Neutrophil (primary cell): ENCODE measurements at regions not wholly inside any gene's neighbourhood (a gene's known extent, or its start where the extent isn't known, plus 50 kb on each side); places are given as distances from the start of the nearest gene placed in this dataset.

Experiments
- H3K27ac ChIP-seq: fragments of 200-600 bp; sonication (generic); 2 replicates; pipeline ENCODE4 v1.5.1; 2016; ENCODE audit warnings: mild to moderate bottlenecking, moderate library complexity
- H3K27me3 ChIP-seq: fragments of 200-600 bp; sonication (generic); 2 replicates; pipeline ENCODE4 v1.6.0; 2016; ENCODE audit warnings: mild to moderate bottlenecking
- H3K36me3 ChIP-seq: fragments of 200-600 bp; sonication (generic); 2 replicates; pipeline ENCODE4 v1.5.1; 2017
- H3K4me1 ChIP-seq, 2 experiments: fragments of 200-600 bp in 1 of 2; sonication (generic) in 1 of 2; 1 replicate in 1 of 2; 2 replicates in 1 of 2; pipeline versions ENCODE4 v1.5.1 to v1.6.1; 2013 to 2016; ENCODE audit warnings: low read depth in 1 of 2, low read length in 1 of 2, mild to moderate bottlenecking in 1 of 2, moderate library complexity in 1 of 2; ENCODE audit not compliant: control insufficient read depth in 1 of 2, insufficient read depth in 1 of 2
- H3K4me3 ChIP-seq, 2 experiments: fragments of 200-600 bp in 1 of 2; sonication (generic) in 1 of 2; 1 replicate in 1 of 2; 2 replicates in 1 of 2; pipeline ENCODE4 v1.5.1; 2013 to 2016; ENCODE audit warnings: low read depth in 1 of 2, low read length in 1 of 2, mild to moderate bottlenecking in 1 of 2, moderate library complexity in 1 of 2
- H3K9me3 ChIP-seq: fragments of 200-600 bp; sonication (generic); 2 replicates; pipeline ENCODE4 v1.5.1; 2016
- TF ChIP-seq, protein P1 (sequence below): fragments of 200-600 bp; sonication (generic); IDR thresholded peaks from 2 replicates; pipeline ENCODE4 v1.5.1; 2016; ENCODE audit warnings: antibody characterized with exemption

DNA sequence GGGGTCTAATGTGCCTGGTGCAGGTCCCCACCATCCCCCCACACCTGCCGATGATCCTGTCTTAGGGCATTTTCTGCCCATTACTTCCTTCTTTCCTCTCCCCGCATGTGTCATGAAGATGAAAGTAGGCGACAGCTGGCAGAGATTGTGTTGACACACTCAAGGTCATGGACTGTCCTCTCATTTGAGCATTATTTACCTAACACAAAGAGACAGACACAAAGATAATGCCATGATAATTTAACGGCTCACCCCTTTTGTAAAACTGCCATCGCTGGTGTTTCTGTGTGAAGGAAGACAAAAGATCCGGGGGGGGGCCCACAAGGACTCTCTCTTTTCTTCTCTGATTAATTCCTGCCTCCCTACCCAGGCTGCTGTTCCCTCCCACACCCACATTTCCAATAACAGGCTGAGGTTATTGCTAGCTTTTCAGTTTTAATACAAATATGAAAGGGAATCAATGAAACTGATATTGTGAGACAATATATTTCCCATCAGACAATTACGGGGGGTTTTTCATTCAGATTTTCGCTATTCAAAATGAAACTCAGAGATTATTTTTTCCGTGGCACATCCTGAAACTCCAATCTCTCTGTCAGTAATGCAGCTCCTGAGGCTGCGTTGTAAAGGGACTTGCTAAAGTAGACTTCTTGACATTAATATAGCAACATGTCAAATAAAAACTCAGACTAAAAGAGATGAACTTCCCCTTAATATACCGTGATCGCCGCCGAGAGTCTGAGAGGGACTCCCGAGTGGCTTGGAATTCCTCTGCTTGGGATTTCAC, 561.1 kb downstream of the NPHP4 start:
- H3K27me3 ChIP-seq, result peaks cover under 1% of the 10 kb centered on the region
- TF ChIP-seq, protein P1, sequence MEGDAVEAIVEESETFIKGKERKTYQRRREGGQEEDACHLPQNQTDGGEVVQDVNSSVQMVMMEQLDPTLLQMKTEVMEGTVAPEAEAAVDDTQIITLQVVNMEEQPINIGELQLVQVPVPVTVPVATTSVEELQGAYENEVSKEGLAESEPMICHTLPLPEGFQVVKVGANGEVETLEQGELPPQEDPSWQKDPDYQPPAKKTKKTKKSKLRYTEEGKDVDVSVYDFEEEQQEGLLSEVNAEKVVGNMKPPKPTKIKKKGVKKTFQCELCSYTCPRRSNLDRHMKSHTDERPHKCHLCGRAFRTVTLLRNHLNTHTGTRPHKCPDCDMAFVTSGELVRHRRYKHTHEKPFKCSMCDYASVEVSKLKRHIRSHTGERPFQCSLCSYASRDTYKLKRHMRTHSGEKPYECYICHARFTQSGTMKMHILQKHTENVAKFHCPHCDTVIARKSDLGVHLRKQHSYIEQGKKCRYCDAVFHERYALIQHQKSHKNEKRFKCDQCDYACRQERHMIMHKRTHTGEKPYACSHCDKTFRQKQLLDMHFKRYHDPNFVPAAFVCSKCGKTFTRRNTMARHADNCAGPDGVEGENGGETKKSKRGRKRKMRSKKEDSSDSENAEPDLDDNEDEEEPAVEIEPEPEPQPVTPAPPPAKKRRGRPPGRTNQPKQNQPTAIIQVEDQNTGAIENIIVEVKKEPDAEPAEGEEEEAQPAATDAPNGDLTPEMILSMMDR, result no peak
- H3K9me3 ChIP-seq, result no peaks in the 10 kb centered on the region
- H3K4me1 ChIP-seq, result no peaks in the 10 kb centered on the region
- no peak overlapping the region for H3K27ac ChIP-seq
- no peak overlapping the region for H3K4me3 ChIP-seq
- no peaks in the 10 kb centered on the region for H3K36me3 ChIP-seq

DNA sequence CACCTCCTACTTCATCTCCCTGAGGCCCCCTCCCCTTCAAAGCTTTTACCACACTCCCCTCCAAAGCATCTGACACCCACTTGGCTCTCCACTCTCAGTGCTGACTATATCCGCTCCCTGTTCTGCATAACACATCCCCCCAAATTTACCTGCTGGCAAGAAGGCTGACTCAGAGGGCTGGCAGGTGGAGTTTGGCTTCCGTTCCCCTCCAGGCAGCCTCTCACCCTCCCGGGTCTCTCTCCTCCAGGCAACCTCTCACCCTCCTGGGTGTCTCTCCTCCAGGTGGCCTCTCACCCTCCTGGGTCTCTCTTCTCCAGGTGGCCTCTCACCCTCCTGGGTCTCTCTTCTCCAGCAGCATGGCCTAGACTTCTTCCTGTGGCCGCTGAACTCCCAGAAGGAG, 562.1 kb downstream of the NPHP4 start:
- Histone ChIP-seq H3K4me3 (no peak overlapping the region), H3K27ac (no peak overlapping the region), H3K27me3 (peaks cover 11% of the 10 kb centered on the region), H3K36me3 (no peaks in the 10 kb centered on the region), H3K4me1 (no peaks in the 10 kb centered on the region), H3K9me3 (no peaks in the 10 kb centered on the region)
- TF ChIP-seq, protein P1, result no peak

DNA sequence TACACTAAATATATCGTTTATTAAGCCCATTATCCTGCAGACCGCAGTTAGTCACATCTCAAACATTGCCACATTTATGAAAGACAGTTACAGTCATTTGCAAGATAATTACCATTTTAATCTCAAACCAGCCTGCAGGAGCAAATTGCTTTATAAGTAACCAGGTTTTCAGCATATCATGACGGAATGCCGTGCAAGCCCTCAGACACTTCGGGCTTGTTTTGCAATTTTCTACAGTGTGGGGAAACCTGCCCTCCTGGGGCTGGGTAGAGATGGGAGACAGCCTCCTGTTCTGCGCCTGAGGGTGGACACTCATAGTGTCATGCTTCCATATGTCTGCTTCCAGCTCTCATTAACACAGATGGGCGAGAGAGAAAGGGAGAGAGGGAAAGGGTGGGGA, 563.9 kb downstream of the NPHP4 start:
- Histone ChIP-seq H3K4me3 (no peak overlapping the region), H3K4me1 (no peaks in the 10 kb centered on the region), H3K36me3 (no peaks in the 10 kb centered on the region), H3K27me3 (peaks cover 27% of the 10 kb centered on the region), H3K27ac (no peak overlapping the region), H3K9me3 (no peaks in the 10 kb centered on the region)
- TF ChIP-seq, protein P1, result no peak

DNA sequence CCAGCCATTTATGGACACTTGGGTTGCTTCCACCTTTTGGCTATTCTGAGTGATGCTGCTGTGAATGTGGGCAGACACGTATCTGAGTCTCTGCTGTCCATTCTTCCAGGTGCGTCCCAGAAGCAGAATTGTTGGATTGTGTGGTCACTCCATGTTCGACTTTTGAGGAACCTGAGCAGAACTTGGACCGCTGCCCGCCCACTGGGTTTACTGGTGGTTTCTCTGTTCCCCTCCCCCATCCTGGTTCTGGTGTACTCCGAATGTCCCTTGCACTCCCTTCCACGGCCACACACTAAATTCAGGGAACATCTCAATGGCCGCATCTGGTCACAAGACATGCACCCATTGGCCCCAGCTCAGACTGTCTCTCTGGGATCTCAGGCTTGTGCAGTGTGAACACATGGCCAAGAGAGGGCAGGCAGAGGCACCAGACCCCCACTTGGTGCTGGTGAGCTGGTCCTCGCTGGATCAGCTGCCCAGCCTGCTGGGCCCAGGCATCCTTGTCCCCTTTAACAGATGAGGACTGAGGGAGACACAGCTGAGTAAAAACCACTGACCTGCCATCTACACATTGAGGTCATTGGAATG, 565.1 kb downstream of the NPHP4 start:
- no peak overlapping the region for H3K27ac ChIP-seq
- H3K36me3 ChIP-seq, result no peaks in the 10 kb centered on the region
- H3K9me3 ChIP-seq, result no peaks in the 10 kb centered on the region
- TF ChIP-seq, protein P1, result no peak
- H3K4me3 ChIP-seq, result no peak overlapping the region
- no peaks in the 10 kb centered on the region for H3K4me1 ChIP-seq
- H3K27me3 ChIP-seq, result peaks cover 39% of the 10 kb centered on the region

DNA sequence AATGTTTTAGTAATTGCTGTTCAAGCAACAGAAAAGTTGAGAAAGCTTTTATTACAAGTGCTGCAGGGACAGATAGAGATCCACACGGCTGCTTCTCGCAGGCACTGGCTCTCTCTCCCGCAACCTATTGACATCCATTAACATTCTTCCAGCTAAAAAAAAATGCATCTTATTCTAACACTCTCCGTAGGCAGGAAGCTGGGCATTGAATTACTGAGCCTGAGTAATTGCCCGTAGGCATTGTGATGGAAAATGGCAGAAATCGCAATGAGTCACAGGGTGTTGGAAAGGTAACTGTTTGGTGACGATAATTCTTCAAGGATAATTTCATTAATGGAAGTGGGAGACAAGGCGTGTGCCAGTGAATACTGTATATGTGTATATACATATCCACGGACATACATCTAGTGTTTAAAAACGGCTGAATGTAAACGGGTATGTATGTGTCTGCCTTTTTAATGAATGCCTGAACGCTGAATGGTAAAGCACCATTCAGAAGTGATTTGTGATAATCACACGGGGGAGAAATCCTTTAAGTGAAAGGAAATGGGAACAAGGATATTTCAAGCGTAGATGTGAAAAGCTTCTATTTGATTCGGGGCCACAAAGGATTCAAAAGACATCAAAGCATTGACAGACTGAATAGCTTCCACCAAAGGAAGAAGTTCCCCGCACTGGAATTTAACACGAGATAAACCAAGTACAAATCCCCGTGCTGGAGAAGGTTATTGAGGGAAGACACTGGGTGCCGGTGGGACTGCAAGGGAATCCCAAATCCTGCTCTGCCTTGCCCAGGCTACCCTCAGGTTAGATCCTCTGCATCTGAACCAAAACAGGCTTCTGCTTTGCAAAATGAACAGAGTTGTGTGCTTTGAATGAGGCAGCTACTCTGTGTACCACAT, 567.2 kb downstream of the NPHP4 start:
- Histone ChIP-seq H3K4me3 (no peak overlapping the region), H3K9me3 (no peaks in the 10 kb centered on the region), H3K36me3 (no peaks in the 10 kb centered on the region), H3K4me1 (no peaks in the 10 kb centered on the region), H3K27me3 (peaks cover 40% of the 10 kb centered on the region), H3K27ac (no peak overlapping the region)
- TF ChIP-seq, protein P1, result no peak
